GM18909 (cell line): ENCODE measurements at regions not wholly inside any gene's neighbourhood (a gene's known extent, or its start where the extent isn't known, plus 50 kb on each side); places are given as distances from the start of the nearest gene placed in this dataset.
"Not testable (repeated sequence)": the region's sequence is repeated elsewhere in the genome, so short reads cannot be mapped to it uniquely, and the experiment has no call there.

Experiments
- ATAC-seq: cut with Tn5 transposase; IDR thresholded peaks from one replicate; pipeline ENCODE4 v1.9.1; 2021; ENCODE audit warnings: mild to moderate bottlenecking; ENCODE audit not compliant: unreplicated experiment, poor library complexity

DNA sequence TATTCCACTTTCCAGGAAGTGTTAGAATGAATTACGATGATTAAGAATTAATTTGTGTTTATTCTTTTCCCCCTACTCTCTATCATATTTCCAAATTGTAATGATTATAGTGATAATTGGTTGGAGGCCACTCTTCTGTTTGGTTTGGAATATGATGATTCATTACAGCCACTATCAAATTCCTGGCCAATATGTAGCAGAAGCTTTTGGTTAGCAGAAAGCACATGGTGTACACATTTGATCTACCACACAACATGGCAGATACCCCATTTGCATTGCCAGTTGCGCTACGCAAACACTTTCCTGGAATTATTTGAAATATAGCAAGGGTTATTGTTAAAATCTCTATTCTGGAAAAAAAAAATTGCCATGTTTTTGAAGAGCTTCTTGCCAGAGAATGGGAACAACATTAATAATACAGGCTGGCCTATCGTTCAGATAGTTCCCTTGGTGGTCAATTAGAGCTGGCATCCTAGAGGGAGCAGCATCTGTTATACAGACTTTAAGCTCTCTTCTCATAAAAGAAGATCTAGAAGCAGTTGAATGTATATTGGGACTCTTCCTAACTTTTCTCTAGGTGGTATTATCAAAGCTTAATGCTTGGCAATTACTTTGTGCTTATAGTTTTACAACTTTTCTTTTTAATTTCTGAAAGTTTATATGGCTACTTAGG, 455.0 kb upstream of the ACTBL2 start:
- no peak for ATAC-seq

DNA sequence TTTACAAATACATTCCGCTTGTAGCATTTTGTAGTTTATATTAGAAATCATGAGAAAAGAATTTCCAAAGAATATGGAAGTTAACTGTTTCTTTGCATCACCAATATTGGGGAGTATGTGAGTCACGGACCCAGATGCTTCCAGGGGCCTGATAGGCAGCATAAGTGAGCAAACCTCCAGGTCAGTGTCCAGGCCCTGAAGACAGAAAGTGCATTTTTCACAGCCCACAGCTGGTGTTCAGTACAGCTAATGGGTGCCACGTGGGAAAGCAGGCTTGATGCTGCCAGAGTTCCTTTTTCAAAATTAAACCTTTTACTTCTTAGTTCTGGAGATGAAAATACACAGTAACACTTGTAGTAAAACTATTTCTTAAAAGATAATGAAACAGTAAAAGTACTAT, 454.4 kb upstream of the ACTBL2 start:
- ATAC-seq: no peak

DNA sequence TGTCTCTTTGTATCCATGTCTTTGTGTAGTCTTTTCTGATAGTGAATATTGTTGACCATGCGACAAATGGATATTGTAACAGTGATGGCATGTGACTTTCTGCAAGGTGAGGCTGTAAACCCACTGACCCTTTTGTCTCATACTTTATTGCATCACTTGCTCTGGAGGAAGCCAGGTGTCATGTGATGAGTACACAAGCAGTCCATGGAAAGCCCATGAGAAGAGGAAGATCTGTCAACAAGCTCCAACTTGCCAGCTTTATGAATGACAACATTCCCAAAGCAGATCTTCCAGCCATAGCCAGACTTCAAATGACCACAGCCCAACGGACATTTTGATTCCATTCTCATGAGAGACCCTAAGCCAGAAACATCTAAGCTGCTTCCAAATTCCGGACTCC, 450.1 kb upstream of the ACTBL2 start:
- ATAC-seq: no peak

DNA sequence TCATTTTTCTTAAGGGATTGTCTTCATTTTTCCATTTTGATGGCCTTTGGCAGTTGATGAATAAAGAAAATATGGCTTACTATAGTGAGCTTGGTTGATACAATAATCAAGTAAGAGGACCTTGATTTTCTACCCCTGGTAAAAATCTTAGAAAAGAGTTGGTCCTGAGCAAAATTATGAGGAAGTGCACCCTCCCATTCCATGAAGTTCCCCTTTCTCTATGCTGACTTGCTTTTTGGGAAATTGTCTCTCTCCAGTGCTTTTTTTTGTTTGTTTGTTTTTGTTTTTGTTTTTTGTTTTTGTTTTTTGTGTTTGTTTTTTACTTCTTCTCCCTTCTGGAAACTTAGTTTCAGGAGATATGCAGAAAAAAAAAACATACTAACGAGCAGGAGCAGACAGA, 449.2 kb upstream of the ACTBL2 start:
- no peak for ATAC-seq

DNA sequence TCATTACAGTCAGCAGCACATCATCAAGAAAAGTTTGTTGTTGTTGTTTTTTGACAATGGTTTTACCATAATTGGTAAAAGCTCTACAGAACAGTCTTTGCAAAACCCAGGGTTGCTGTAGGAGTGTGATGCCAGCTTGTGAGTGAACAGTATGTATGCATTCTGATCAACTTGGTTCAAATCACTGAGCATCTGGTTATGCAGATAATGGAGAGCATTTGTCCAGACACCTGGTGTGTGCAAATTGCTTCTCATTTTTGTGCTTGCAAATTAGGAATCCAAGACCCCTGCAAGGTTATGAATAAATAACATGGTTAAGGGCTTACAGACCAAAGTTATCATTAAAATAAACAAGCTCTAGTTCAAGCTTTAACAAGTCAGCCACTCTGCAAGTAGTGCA, 448.7 kb upstream of the ACTBL2 start:
- no peak for ATAC-seq

DNA sequence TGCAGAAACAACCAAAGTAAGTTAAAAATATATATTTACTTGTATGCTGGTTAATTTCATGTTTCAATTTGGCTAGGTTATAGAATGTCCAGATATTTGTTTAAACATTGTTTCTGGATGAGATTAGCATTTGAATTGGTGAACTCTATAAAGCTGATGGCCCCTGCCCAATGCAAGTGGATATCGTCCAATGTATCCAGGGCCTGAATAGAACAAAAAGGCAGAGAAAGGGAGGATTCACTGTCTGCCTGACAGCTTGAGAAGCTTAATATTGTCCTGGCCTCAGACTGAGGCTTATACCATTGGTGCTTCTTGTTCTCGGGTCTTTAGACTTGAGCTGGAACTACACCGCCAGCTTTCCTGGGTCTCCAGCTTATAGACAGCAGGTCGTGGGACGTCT, 446.7 kb upstream of the ACTBL2 start:
- ATAC-seq: no peak

DNA sequence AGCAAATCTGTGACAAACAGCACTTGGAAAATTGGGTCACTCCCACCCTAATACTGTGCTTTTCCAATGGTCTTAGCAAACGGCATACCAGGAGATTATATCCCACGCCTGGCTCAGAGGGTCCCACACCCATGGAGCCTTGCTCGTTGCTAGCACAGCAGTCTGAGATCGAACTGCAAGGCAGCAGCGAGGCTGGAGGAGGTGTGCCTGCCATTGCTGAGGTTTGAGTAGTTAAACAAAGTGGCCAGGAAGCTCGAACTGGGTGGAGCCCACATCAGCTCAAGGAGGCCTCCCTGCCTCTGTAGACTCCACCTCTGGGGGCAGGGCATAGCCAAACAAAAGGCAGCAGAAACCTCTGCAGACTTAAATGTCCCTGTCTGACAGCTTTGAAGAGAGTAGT, 440.5 kb upstream of the ACTBL2 start:
- not testable (repeated sequence) for ATAC-seq

DNA sequence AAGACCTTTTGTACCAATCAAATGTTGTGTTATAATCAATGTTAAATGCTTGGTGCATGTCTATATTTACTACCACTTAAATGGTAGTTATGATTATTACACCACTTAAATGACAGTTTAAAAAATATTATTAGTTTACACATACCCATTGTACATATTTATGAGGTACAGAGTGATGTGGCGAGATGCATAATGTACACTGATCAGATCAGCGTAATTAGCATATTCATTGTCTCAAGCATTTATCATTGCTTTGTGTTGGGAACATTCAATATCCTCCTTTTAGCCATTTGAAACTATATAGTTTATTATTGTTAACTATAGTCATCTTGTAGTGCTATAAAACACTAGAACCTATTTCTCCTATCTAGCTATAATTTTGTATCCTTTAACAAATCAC, 434.4 kb upstream of the ACTBL2 start:
- ATAC-seq: no peak

DNA sequence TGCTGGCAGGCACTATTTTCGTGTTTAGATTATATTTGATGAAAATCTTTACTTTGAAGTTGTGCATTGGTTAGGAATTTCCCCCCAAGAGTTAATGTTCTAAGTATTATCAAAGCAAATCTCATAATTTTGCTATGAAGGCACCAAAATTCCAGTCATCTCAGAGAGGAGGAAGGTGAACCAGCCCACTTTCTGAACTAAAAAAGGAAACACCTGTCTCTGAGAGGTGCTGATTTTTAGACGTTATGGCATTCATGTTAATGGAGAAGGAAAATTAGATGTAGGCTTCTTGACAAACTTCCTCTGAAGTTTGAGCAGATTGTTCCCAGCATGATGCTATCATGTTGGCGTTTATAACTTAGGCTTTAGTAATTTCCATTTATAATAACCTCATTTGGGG, 432.9 kb upstream of the ACTBL2 start:
- no peak for ATAC-seq

DNA sequence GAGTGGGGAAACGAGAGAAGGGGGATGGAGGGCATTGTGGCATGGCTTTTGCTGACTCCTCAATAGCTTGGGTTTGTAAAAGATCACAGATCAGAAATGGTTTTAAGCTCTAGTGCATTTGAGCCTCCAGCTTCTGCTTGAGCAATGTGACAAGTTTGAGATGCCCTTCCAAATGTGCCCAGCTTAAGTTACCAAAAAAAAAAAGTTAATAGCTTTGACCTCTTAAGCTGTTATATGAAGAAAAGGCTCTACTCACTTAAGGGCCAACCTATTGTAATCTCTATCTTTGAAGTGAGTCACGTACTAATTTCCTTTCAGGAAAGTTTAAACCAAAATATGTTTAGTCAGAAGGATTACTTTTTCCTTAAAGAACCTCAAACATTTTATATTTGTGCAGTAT, 428.8 kb upstream of the ACTBL2 start:
- ATAC-seq: no peak

DNA sequence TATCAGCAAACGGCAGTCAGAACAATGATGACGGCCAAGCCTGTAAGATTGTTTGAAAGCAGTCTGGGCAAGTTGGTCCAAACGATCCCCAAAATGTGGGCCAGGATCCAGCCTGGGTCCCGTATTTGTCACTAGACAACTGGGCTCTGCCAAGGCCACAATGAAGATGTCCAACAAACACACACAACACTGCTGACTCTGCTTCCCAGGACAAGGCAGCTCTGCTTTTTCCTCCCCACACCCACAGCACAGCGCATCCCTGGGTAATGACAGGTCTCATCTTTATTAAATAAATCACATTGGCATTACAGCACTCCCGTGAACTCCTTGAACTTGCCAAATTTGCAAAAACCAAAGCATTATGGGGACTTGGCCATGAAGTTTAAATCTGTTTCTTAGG, 424.1 kb upstream of the ACTBL2 start:
- no peak for ATAC-seq

DNA sequence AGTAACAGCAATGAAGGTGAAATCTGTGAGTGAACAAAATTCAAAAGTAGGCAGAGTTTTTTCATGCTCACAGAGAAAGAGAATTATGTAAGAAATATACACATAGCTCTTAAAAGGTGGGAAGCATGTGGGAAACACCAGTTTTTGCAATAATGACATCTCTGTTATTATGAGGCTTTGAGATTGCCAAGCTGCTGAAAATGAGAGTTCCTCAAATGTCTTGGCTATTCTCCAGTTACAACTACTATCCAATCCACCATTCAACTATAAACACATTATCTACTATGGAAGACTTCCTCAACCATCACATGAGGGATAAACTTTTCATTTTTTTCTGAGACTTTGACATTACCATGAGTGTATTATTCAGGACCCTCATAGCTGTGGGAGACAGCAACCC, 420.8 kb upstream of the ACTBL2 start:
- ATAC-seq: no peak

DNA sequence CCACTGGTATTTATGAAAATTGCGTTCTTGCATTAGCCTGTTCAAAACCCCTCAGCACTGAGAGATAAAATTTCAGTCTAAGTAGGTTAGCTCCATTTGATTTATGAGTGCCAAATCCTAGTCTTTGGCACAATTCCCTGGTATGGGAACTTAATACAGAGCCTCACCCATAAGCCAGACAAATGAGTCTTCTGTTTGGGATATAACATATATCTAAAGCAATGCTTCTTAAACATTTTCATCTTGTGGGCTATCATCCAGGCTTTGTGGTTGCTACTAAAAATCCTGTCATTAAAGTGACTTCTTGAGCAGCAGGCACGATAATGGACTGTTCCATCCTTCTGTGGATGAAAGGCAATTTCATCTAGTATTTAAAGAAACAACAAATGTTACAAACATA, 419.5 kb upstream of the ACTBL2 start:
- no peak for ATAC-seq

DNA sequence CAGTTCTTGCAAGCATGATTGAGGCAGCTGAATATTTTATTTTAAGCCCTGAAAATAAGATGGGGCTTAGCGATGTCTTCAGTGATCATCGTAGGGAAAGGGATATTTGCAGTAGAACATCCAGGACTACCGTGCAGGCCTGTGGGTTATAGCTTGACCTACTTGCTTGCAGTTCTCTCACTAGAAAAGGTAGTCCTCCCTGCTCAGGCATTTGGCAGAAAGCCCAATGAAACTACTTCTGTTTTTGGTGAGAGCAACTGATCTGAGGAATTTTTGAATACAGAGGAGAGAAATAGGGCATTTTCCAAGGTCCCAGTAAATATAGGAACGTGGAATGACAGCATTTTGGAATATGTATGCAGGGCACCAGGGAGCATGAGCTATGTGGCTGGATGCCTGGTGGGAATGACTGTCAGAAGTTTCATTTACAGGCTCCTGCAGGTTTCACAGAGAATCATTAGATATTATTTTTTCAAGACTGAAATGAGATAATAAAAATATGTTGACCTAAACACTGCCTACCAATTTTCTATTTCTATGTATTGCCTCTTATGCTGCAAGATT, 417.9 kb upstream of the ACTBL2 start:
- no peak for ATAC-seq

DNA sequence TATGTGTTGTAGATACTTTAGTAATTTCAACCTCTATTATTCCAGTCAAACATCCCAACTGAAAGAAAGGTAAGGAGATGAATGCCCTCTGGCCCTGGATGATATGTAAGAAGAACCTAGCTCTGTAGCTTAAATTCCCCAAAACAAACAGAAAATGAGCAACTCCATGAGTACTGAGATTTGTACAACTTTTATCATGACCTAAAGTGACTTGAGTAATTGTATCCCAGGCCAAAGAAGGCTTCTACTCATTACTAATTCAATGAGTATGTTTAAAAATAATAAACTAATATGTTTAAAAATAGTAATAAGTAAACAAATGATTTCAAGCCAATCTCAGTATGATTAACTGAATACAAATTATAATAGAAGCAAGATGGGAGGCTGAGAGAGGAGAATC, 414.0 kb upstream of the ACTBL2 start:
- ATAC-seq: no peak

DNA sequence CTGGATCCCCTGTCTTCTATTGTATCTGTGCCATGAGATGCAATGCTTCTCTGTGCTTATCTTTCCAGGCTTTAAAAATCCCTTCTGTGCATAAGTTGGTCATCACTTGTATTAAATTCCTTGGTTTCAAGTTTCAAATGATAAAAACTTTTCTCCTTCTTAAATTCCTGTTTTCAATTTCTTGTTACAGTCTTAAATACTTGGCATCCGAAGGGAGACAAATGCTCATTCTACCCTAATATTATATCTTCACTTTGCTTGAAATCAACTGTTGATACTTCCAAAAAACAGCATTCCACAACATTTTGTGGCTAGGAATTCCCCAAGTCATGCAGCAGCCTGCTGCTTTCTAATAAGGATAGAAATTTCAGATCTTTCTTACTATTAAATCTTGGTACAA, 413.2 kb upstream of the ACTBL2 start:
- ATAC-seq: no peak

DNA sequence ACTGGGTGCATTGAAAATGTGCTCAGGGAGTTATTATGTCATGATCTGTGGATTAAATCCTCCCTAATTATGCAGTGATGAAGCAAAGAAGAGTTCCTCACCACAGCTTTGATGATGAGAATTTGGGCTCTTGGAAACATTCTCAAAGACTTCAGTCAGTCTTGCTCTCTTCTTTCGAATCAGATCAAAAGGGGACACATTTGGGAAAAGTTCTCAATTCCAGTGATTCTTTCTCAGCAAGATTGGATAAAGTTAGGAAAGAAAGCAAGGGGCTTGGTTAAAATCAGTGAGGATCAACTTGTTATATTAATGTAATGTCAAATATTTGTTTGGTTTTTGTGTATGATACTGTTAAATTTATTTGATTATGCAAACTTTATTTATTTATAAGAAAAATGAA, 411.3 kb upstream of the ACTBL2 start:
- no peak for ATAC-seq

DNA sequence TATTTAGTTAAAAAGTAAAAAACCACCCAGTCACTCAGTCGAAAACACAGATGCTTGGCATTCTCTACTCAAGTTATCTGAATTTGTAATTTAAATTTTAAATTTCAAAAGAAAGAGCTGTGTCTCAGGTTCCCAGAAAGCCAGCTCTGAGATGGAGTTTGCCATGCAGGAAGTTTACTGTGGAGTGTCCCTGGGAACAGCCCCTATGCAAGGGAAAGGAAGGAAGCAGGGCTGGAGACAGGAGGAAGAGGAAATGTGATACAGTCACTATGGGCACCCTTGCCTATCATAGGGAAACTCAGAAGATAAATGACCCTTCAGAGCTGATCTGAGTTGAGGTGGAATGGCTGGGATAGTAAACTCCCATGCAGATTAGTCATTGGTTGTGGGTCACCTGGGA, 408.8 kb upstream of the ACTBL2 start:
- no peak for ATAC-seq

DNA sequence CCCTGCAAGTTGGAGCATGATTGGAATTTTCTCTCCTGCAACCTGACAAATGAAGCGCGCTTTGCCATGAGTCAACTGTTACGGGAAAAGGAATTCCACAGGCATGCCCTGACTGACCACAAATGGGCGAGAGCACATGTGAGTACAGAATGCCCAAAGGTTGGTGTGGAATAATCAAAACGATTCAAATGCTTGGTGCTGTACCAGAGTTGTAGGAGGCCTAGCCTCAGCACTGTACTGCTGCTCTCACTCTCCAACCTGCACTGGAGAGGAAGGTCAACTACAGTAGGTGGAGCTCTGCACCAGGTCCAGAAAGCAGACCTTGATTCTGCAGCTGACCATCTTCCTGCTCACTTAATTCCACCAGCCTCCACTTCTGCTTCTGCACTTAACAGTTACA, 406.9 kb upstream of the ACTBL2 start:
- no peak for ATAC-seq

DNA sequence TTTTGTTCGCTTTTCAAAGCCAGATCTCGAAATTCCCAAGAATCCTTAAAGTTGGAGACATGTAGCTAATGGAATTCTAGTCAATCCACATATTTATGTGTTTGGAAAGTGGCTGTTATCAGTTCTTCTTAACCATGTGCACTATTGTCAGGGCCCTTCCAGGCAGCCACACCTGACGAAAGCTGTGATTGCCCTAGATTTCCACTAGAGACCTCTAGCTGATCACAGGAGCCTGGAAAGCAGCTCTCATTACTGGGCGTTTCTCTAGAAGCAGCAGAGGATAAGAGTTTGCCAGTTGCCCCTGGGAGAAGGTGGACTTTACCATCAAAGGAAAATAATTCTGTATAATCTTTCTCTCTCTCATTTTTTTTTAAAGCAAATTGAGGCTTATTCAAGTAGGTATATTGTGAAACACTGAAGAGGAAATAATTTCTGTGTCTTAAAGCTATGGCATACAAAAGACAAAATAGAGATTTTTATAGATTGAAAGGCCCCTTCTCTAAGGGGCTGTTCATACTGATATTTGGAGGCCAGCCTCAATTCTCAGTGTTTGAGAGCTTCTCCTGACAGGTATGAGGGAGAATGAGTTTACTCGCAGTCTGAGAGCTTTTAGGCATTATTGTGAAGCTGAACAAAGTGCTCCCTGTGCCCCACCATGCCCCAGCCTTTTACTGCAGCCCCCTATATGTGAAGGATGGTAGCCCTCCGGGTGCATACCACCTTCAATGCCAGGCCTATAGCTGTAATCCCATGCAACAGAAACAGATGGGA, 405.4 kb upstream of the ACTBL2 start:
- ATAC-seq: no peak

DNA sequence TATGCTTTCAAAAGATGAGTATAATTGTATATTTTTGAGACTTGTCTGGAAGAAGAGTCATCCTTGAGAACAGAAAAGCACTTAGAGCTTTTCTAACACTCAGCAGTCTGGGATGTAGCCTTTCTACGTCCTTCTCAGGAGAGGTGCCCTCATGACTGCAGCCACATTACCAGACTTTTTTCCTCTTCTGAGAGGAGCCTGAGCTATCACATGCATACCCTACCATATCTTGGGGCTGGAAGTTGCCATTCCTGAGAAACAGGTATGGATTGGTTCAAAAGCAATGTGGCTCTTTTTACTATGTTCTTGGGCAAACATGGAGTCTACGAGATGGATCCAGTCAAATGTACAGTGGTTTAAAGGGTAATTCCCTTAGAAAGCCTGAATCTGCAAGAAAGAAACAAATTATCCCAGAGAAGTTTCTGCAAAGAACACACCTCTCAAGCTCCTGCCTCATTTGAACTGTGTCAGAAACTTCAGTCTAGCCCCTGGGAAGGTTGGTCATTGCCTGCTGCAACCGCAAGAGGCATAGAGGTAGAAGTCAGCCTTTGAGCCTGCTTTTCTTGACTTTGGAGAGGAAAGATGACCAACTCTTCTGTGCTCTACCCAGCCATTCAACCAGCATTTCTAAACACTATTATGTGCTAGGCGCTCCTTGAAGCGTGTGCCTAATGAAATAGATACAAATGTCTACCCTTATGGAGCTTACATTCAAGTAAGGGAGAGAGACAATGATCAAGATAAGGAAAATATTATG, 401.9 kb upstream of the ACTBL2 start:
- ATAC-seq: no peak
